GM10248 (cell line): ENCODE measurements at regions not wholly inside any gene's neighbourhood (a gene's known extent, or its start where the extent isn't known, plus 50 kb on each side); places are given as distances from the start of the nearest gene placed in this dataset.
"Not testable (repeated sequence)": the region's sequence is repeated elsewhere in the genome, so short reads cannot be mapped to it uniquely, and the experiment has no call there.

Source experiments
- CTCF ChIA-PET: fragments of 300-600 bp; sonication (Branson Sonifier 250); formaldehyde crosslinking; extraction: SDS; loops from one replicate; lab custom pipeline; 2021; ENCODE audit warnings: antibody characterized with exemption; lab: Yijun Ruan, JAX
- POLR2A ChIA-PET: fragments of 350-650 bp; sonication (Branson Sonifier 250); formaldehyde crosslinking; extraction: SDS; loops from one replicate; lab custom pipeline; 2020; ENCODE audit warnings: antibody characterized with exemption; lab: Yijun Ruan, JAX
- DNase-seq: peaks from one replicate; pipeline ENCODE4 v3.0.0; 2012; ENCODE audit errors: extremely low spot score
- CTCF ChIP-seq: IDR thresholded peaks from 2 replicates; pipeline ENCODE4 v1.5.1; 2012; ENCODE audit warnings: mild to moderate bottlenecking, low read depth; ENCODE audit errors: extremely low read depth, missing control alignments, control extremely low read depth

GRCh38 chr10:6678956-6679355, 98.9 kb upstream of the PRKCQ start:
- ChIA-PET CTCF (interaction anchor here (0.7 to 4.3 kb wide), 9 partner anchors 10 to 267 kb away, joined by 3 to 32 read pairs (median 3); no protein-coding TSS in a partner anchor), POLR2A (no interaction called here)
- no peak for DNase-seq
- no peak for TF ChIP-seq CTCF

- DNase-seq = peak; percentile 27
- CTCF ChIA-PET = interaction anchor here (0.7 to 4.3 kb wide), 7 partner anchors 9 to 266 kb away, joined by 3 to 32 read pairs (median 3); no protein-coding TSS in a partner anchor
- peak; percentile 81 for TF ChIP-seq CTCF
- POLR2A ChIA-PET = no interaction called here
These were observed 98.2 kb upstream of the PRKCQ start for GRCh38 chr10:6678211-6678803.

- POLR2A ChIA-PET, DNase-seq: not testable (repeated sequence)
- CTCF ChIA-PET = interaction anchor here (0.7 kb wide), 1 partner anchor 44 kb away, joined by 3 read pairs; no protein-coding TSS in a partner anchor
These were observed 97.1 kb upstream of the PRKCQ start for GRCh38 chr10:6677129-6677528.

- DNase-seq = no peak
- CTCF ChIA-PET = no interaction called here
- no peak for TF ChIP-seq CTCF
- POLR2A ChIA-PET = no interaction called here
These were observed 94.2 kb upstream of the PRKCQ start for GRCh38 chr10:6674291-6674690.

- TF ChIP-seq CTCF = no peak
- ChIA-PET CTCF (no interaction called here), POLR2A (no interaction called here)
- no peak for DNase-seq
These were observed 91.9 kb upstream of the PRKCQ start for GRCh38 chr10:6671976-6672375.

- no peak for DNase-seq
- CTCF ChIA-PET = interaction anchor here (0.8 to 4.5 kb wide), 8 partner anchors 9 to 749 kb away, joined by 3 to 32 read pairs (median 4); partner anchors contain the start of gene PRKCQ
These were observed 89.3 kb upstream of the PRKCQ start for GRCh38 chr10:6669269-6669859.

More at GRCh38 chr10:6669269-6669859, 89.3 kb upstream of the PRKCQ start:
- TF ChIP-seq CTCF = peak; percentile 69
- POLR2A ChIA-PET = no interaction called here
